SK-N-SH (cell line): ENCODE measurements at regions not wholly inside any gene's neighbourhood (a gene's known extent, or its start where the extent isn't known, plus 50 kb on each side); places are given as distances from the start of the nearest gene placed in this dataset.
A peak's percentile ranks its signal among the peaks of the same experiment; 100 is the strongest.

Source experiments
- CTCF ChIA-PET: fragments of 300-600, 350-600 bp; formaldehyde crosslinking; extraction: SDS; loops from one replicate; lab custom pipeline; 2021; lab: Yijun Ruan, JAX
- POLR2A ChIA-PET: fragments of 350-600 bp; sonication (Branson Sonifier 250); formaldehyde crosslinking; extraction: SDS; loops from one replicate; lab custom pipeline; 2020; ENCODE audit warnings: antibody characterized with exemption, inconsistent platforms; lab: Yijun Ruan, JAX
- DNase-seq: peaks from one replicate; pipeline ENCODE4 v3.0.0; 2012
- H2AFZ ChIP-seq: fragments of 200-600 bp; sonication (generic); 2 replicates; pipeline ENCODE4 v1.8.1; 2016; ENCODE audit warnings: antibody characterized with exemption, mild to moderate bottlenecking, low read depth
- H3F3A ChIP-seq: fragments of 200-600 bp; sonication (generic); replicated peaks from 2 replicates; pipeline ENCODE3; 2016; ENCODE audit warnings: antibody characterized with exemption, mild to moderate bottlenecking; ENCODE audit not compliant: insufficient read depth
- H3K27ac ChIP-seq, 2 experiments: fragments of 200-500 bp in 1 of 2; fragments of 200-600 bp in 1 of 2; sonication (Bioruptor generic) in 1 of 2; sonication (generic), shearing (Covaris generic) in 1 of 2; 2 replicates each; pipeline versions ENCODE4 v1.5.1 to v1.6.1; 2014 to 2016; ENCODE audit warnings: low read depth in 2 of 2, inconsistent platforms in 1 of 2, low read length in 1 of 2, mild to moderate bottlenecking in 1 of 2, mixed read lengths in 1 of 2
- H3K27me3 ChIP-seq: fragments of 200-600 bp; sonication (generic), shearing (Covaris generic); 2 replicates; pipeline ENCODE4 v1.6.1; 2016; ENCODE audit warnings: mixed run types; ENCODE audit not compliant: insufficient read depth
- H3K36me3 ChIP-seq, 2 experiments: fragments of 200-500 bp in 1 of 2; fragments of 200-600 bp in 1 of 2; sonication (Bioruptor generic) in 1 of 2; sonication (generic) in 1 of 2; replicated peaks in 1 of 2; 2 replicates each; pipeline versions ENCODE3 to v1.5.1; 2014 to 2016; ENCODE audit warnings: low read length in 1 of 2, mild to moderate bottlenecking in 1 of 2; ENCODE audit not compliant: insufficient read depth in 2 of 2, control insufficient read depth in 1 of 2
- H3K4me1 ChIP-seq, 2 experiments: fragments of 200-500 bp in 1 of 2; fragments of 200-600 bp in 1 of 2; sonication (Bioruptor generic) in 1 of 2; sonication (generic), shearing (Covaris generic) in 1 of 2; 2 replicates each; pipeline versions ENCODE4 v1.5.1 to v1.6.1; 2014 to 2016; ENCODE audit warnings: low read depth in 1 of 2, low read length in 1 of 2, mixed run types in 1 of 2; ENCODE audit not compliant: insufficient read depth in 2 of 2, control insufficient read depth in 1 of 2
- H3K4me2 ChIP-seq: fragments of 200-600 bp; sonication (generic), shearing (Covaris generic); 2 replicates; pipeline ENCODE4 v1.6.1; 2017; ENCODE audit warnings: mixed run types
- H3K4me3 ChIP-seq, 2 experiments: fragments of 200-500 bp in 1 of 2; fragments of 200-600 bp in 1 of 2; sonication (Bioruptor generic) in 1 of 2; sonication (generic), shearing (Covaris generic) in 1 of 2; 2 replicates each; pipeline versions ENCODE4 v1.5.1 to v1.8.1; 2014 to 2016; ENCODE audit warnings: low read depth in 2 of 2, inconsistent platforms in 1 of 2, low read length in 1 of 2, mild to moderate bottlenecking in 1 of 2, mixed read lengths in 1 of 2, moderate library complexity in 1 of 2
- H3K79me2 ChIP-seq: fragments of 200-600 bp; sonication (generic); 2 replicates; pipeline ENCODE4 v1.8.1; 2017; ENCODE audit warnings: mild to moderate bottlenecking; ENCODE audit not compliant: insufficient read depth
- H3K9ac ChIP-seq: fragments of 200-600 bp; sonication (generic); 2 replicates; pipeline ENCODE4 v1.6.1; 2017; ENCODE audit warnings: mixed run types
- H3K9me2 ChIP-seq: fragments of 200-600 bp; sonication (generic); 2 replicates; pipeline ENCODE4 v1.6.1; 2017; ENCODE audit warnings: mixed run types
- H3K9me3 ChIP-seq: fragments of 200-600 bp; sonication (generic); 2 replicates; pipeline ENCODE4 v1.6.1; 2017; ENCODE audit warnings: mixed run types, mild to moderate bottlenecking, moderate library complexity
- H4K20me1 ChIP-seq: fragments of 200-600 bp; sonication (generic); 2 replicates; pipeline ENCODE4 v1.6.1; 2017; ENCODE audit warnings: mild to moderate bottlenecking, mixed run types; ENCODE audit not compliant: insufficient read depth
- ELF1 ChIP-seq: IDR thresholded peaks from 2 replicates; pipeline ENCODE4 v1.4.0; 2012
- EP300 ChIP-seq, 2 experiments: IDR thresholded peaks; 2 replicates each; pipeline versions ENCODE4 v1.4.0 to v1.6.1; 2012; ENCODE audit warnings: borderline replicate concordance in 1 of 2, low read depth in 1 of 2, low read length in 1 of 2
- RAD21 ChIP-seq: IDR thresholded peaks from 2 replicates; pipeline ENCODE4 v1.6.1; 2012; ENCODE audit warnings: mild to moderate bottlenecking, low read length
- RFX5 ChIP-seq: IDR thresholded peaks from 2 replicates; pipeline ENCODE4 v1.6.1; 2012; ENCODE audit warnings: mild to moderate bottlenecking, improper control_type of control experiment, low read length
- TCF12 ChIP-seq: IDR thresholded peaks from 2 replicates; pipeline ENCODE4 v1.4.0; 2012
- WGBS: methylation state at CpG from one replicate; pipeline ENCODE4 v1.1.6; 2017; ENCODE audit warnings: low lambda C conversion rate; 5-methylcytosine and 5-hydroxymethylcytosine counted together
- TF ChIP-seq, protein P1 (sequence below): fragments of 150-350 bp; IDR thresholded peaks from 2 replicates; pipeline ENCODE4 v1.6.1; 2017; ENCODE audit warnings: antibody characterized with exemption, low read length, low read depth, borderline replicate concordance
- TF ChIP-seq, protein P2 (sequence below): IDR thresholded peaks from 2 replicates; pipeline ENCODE4; 2012
- TF ChIP-seq, protein P3 (sequence below): fragments of 150-350 bp; IDR thresholded peaks from 2 replicates; pipeline ENCODE4 v1.6.1; 2016; ENCODE audit warnings: mild to moderate bottlenecking, low read depth, low read length
- TF ChIP-seq, protein P4 (sequence below): fragments of 200-600 bp; sonication (generic); IDR thresholded peaks from 2 replicates; pipeline ENCODE4 v1.6.1; 2017; ENCODE audit warnings: antibody characterized with exemption, mild to moderate bottlenecking, moderate library complexity
- TF ChIP-seq, protein P5 (sequence below): IDR thresholded peaks from 2 replicates; pipeline ENCODE4 v1.6.1; 2012; ENCODE audit warnings: mild to moderate bottlenecking, low read depth, low read length, moderate library complexity

DNA sequence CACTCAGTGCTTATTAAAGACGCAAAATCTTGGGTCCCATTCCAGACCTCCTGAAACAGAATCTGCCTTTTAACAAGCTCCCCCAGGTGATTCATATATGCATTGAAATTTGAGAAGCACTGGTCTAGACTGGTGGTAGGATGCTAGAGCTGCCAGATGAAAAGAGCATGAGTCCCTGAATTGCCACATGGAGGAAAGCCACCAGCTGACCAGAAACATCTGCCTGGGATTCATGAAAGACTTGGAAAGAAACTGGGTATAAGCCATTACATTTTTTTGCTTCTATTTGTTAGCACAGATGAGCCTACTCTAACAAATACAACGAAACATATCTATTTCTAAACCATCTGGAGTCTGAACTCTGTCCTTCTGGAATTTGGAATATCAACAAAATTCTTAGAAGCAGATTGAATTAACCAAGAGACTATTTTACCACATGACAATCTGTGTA is 228.9 kb downstream of the RBM43 start:
- H3K27me3 ChIP-seq = no peaks in the 10 kb centered on the region
- no peaks in the 10 kb centered on the region for H3K9me2 ChIP-seq
- H3K4me3 ChIP-seq = no peak overlapping the region
- no peak overlapping the region for H3K9ac ChIP-seq
- 34% methylated on average over 2 of the region's 2 CpGs for WGBS
- CTCF ChIA-PET = no interaction called here
- no peak overlapping the region for H2AFZ ChIP-seq
- H3F3A ChIP-seq = no peaks in the 10 kb centered on the region
- no peaks in the 10 kb centered on the region for H3K36me3 ChIP-seq
- peak overlapping the region in 1 of 2 experiments; percentile 67; a peak in 2 of 4 replicates for H3K27ac ChIP-seq
- no peaks in the 10 kb centered on the region for H3K9me3 ChIP-seq
- no peaks in the 10 kb centered on the region for H4K20me1 ChIP-seq
- TF ChIP-seq RAD21 = no peak
- no peak for TF ChIP-seq RFX5
- TF ChIP-seq, protein P1, sequence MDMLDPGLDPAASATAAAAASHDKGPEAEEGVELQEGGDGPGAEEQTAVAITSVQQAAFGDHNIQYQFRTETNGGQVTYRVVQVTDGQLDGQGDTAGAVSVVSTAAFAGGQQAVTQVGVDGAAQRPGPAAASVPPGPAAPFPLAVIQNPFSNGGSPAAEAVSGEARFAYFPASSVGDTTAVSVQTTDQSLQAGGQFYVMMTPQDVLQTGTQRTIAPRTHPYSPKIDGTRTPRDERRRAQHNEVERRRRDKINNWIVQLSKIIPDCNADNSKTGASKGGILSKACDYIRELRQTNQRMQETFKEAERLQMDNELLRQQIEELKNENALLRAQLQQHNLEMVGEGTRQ = no peak
- TF ChIP-seq TCF12 = peak; percentile 66
- H3K4me2 ChIP-seq = no peak overlapping the region
- no peak for DNase-seq
- peaks cover 0 to 5% of the 10 kb centered on the region in 2 experiments; a peak in 2 of 4 replicates for H3K4me1 ChIP-seq
- no peaks in the 10 kb centered on the region for H3K79me2 ChIP-seq
- POLR2A ChIA-PET = no interaction called here

DNA sequence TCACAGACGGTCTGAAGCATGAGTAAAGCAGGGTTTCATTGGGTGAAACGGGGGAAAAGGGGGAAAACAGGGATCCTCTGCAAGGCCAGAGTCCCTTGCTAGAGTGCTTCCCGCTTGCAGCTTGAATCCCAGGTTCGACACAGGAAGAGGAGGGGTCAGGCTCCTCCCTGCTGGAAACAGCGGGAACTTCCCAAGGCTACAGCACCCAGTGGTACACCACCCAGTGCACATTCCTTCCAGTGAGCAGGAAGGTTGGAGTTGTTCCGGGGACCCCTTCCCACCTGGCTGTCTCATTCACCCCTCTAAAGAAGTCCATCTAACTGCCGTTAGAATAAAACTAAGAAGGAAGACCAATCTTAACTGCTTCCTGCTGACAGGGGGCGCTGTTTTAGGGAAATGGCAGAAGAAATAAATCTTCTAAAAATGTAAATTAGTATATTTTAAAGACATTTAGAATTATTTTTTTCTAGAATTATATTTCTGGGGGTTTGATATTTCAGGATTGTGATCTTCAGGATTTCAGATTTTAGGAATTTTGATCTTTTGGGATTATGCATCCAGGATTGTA is 230.9 kb downstream of the RBM43 start:
- no peak for DNase-seq
- Histone ChIP-seq H3K4me2 (no peak overlapping the region), H3K9ac (no peak overlapping the region), H4K20me1 (no peaks in the 10 kb centered on the region), H3K9me3 (no peaks in the 10 kb centered on the region), H2AFZ (no peak overlapping the region), H3F3A (no peaks in the 10 kb centered on the region), H3K4me1 (peaks cover 0 to 5% of the 10 kb centered on the region in 2 experiments; a peak in 2 of 4 replicates), H3K27me3 (no peaks in the 10 kb centered on the region), H3K4me3 (no peak overlapping the region), H3K9me2 (no peaks in the 10 kb centered on the region), H3K27ac (no peak overlapping the region), H3K36me3 (no peaks in the 10 kb centered on the region), H3K79me2 (no peaks in the 10 kb centered on the region)
- POLR2A ChIA-PET = no interaction called here
- TF ChIP-seq, protein P2, sequence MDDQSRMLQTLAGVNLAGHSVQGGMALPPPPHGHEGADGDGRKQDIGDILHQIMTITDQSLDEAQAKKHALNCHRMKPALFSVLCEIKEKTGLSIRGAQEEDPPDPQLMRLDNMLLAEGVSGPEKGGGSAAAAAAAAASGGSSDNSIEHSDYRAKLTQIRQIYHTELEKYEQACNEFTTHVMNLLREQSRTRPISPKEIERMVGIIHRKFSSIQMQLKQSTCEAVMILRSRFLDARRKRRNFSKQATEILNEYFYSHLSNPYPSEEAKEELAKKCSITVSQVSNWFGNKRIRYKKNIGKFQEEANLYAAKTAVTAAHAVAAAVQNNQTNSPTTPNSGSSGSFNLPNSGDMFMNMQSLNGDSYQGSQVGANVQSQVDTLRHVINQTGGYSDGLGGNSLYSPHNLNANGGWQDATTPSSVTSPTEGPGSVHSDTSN = no peak
- TF ChIP-seq, protein P3, sequence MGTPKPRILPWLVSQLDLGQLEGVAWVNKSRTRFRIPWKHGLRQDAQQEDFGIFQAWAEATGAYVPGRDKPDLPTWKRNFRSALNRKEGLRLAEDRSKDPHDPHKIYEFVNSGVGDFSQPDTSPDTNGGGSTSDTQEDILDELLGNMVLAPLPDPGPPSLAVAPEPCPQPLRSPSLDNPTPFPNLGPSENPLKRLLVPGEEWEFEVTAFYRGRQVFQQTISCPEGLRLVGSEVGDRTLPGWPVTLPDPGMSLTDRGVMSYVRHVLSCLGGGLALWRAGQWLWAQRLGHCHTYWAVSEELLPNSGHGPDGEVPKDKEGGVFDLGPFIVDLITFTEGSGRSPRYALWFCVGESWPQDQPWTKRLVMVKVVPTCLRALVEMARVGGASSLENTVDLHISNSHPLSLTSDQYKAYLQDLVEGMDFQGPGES = no peak
- TF ChIP-seq ELF1 (no peak), EP300 (IDR thresholded peaks at IDR 0.05; ENCODE audit: borderline replicate concordance in 1 of 2, low read depth in 1 of 2, low read length in 1 of 2) (no peak)
- TF ChIP-seq, protein P4, sequence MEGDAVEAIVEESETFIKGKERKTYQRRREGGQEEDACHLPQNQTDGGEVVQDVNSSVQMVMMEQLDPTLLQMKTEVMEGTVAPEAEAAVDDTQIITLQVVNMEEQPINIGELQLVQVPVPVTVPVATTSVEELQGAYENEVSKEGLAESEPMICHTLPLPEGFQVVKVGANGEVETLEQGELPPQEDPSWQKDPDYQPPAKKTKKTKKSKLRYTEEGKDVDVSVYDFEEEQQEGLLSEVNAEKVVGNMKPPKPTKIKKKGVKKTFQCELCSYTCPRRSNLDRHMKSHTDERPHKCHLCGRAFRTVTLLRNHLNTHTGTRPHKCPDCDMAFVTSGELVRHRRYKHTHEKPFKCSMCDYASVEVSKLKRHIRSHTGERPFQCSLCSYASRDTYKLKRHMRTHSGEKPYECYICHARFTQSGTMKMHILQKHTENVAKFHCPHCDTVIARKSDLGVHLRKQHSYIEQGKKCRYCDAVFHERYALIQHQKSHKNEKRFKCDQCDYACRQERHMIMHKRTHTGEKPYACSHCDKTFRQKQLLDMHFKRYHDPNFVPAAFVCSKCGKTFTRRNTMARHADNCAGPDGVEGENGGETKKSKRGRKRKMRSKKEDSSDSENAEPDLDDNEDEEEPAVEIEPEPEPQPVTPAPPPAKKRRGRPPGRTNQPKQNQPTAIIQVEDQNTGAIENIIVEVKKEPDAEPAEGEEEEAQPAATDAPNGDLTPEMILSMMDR = peak; percentile 40
- TF ChIP-seq, protein P5, sequence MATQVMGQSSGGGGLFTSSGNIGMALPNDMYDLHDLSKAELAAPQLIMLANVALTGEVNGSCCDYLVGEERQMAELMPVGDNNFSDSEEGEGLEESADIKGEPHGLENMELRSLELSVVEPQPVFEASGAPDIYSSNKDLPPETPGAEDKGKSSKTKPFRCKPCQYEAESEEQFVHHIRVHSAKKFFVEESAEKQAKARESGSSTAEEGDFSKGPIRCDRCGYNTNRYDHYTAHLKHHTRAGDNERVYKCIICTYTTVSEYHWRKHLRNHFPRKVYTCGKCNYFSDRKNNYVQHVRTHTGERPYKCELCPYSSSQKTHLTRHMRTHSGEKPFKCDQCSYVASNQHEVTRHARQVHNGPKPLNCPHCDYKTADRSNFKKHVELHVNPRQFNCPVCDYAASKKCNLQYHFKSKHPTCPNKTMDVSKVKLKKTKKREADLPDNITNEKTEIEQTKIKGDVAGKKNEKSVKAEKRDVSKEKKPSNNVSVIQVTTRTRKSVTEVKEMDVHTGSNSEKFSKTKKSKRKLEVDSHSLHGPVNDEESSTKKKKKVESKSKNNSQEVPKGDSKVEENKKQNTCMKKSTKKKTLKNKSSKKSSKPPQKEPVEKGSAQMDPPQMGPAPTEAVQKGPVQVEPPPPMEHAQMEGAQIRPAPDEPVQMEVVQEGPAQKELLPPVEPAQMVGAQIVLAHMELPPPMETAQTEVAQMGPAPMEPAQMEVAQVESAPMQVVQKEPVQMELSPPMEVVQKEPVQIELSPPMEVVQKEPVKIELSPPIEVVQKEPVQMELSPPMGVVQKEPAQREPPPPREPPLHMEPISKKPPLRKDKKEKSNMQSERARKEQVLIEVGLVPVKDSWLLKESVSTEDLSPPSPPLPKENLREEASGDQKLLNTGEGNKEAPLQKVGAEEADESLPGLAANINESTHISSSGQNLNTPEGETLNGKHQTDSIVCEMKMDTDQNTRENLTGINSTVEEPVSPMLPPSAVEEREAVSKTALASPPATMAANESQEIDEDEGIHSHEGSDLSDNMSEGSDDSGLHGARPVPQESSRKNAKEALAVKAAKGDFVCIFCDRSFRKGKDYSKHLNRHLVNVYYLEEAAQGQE = no peak
- CTCF ChIA-PET = interaction anchor here (0.7 kb wide), 1 partner anchor 111 kb away, joined by 3 read pairs; no protein-coding TSS in a partner anchor
- 78% methylated on average over 8 of the region's 8 CpGs for WGBS
